Left lung (tissue), 4 donors: ENCODE measurements at regions not wholly inside any gene's neighbourhood (a gene's known extent, or its start where the extent isn't known, plus 50 kb on each side); places are given as distances from the start of the nearest gene placed in this dataset.
"Not testable (repeated sequence)": the region's sequence is repeated elsewhere in the genome, so short reads cannot be mapped to it uniquely, and the experiment has no call there.

ENCODE experiments used
- ATAC-seq: fragments of 200-7000 bp; cut with Tn5 transposase; one replicate; pipeline ENCODE4 v1.9.1; 2020; ENCODE audit warnings: moderate library complexity
- DNase-seq, 4 donors: peaks; one replicate each; pipeline ENCODE4 v3.0.0-alpha.2; 2013 to 2020
- H3K27ac ChIP-seq, 2 donors: fragments of 200-600 bp; sonication (generic) in 1 of 2; one replicate each; pipeline versions ENCODE4 v1.5.0 to v1.8.0; 2020 to 2021
- H3K27me3 ChIP-seq, 2 donors: fragments of 200-600 bp; sonication (generic) in 1 of 2; one replicate each; pipeline versions ENCODE4 v1.5.0 to v1.8.0; 2020 to 2021
- H3K36me3 ChIP-seq, 2 donors: fragments of 200-600 bp; sonication (generic) in 1 of 2; one replicate each; pipeline versions ENCODE4 v1.5.0 to v1.8.0; 2020 to 2021
- H3K4me1 ChIP-seq, 2 donors: fragments of 200-600 bp; one replicate each; pipeline ENCODE4 v1.8.0; 2021
- H3K4me3 ChIP-seq, 2 donors: fragments of 200-600 bp; sonication (generic) in 1 of 2; one replicate each; pipeline versions ENCODE4 v1.5.0 to v1.8.0; 2020 to 2021; ENCODE audit warnings: mild to moderate bottlenecking in 1 of 2
- H3K9me3 ChIP-seq, 2 donors: fragments of 200-600 bp; sonication (generic) in 1 of 2; one replicate each; pipeline versions ENCODE4 v1.5.0 to v1.8.0; 2020 to 2021
- intact Hi-C, 2 donors: fragments of 100-400 bp; cut with DNase I; formaldehyde crosslinking; loops; one replicate each; pipeline versions ENCODE4 v1.11.2 to v1.14.2; 2022
- TF ChIP-seq, protein P1 (sequence below), 2 donors: fragments of 200-600 bp; sonication (generic) in 1 of 2; IDR thresholded peaks; one replicate each; pipeline versions ENCODE4 v1.5.0 to v1.8.0; 2021; ENCODE audit warnings: antibody characterized with exemption in 2 of 2
- donor health status: DM: no; HTN: yes; CAD: no.
- donor health status: DM: no; HTN: no; CAD: no.

DNA sequence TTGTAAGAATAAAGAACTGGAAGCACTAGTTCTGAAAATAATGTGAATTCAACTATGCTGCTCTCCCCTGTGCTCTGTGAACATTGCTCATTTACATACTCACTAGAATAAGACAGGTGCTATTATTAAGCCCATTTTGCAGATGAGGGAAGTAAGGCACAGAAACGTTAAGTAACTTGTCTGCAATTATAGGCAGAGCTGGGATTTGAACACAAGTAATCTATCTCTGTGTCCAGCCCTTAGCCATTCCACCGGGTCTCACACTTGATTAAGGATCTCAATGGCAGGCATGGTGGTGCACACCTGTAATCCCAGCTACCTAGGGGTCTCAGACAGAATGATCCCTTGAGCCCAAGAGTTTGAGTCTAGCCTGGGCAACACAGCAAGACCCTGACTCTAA lies 357.7 kb downstream of the CD83 start:
- intact Hi-C loops, result no loop called here
- DNase-seq, result no peak
- TF ChIP-seq, protein P1, sequence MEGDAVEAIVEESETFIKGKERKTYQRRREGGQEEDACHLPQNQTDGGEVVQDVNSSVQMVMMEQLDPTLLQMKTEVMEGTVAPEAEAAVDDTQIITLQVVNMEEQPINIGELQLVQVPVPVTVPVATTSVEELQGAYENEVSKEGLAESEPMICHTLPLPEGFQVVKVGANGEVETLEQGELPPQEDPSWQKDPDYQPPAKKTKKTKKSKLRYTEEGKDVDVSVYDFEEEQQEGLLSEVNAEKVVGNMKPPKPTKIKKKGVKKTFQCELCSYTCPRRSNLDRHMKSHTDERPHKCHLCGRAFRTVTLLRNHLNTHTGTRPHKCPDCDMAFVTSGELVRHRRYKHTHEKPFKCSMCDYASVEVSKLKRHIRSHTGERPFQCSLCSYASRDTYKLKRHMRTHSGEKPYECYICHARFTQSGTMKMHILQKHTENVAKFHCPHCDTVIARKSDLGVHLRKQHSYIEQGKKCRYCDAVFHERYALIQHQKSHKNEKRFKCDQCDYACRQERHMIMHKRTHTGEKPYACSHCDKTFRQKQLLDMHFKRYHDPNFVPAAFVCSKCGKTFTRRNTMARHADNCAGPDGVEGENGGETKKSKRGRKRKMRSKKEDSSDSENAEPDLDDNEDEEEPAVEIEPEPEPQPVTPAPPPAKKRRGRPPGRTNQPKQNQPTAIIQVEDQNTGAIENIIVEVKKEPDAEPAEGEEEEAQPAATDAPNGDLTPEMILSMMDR (IDR thresholded peaks at IDR 0.05), result no peak
- no peak overlapping the region for H3K4me3 ChIP-seq
- H3K27me3 ChIP-seq, result peaks cover 0 to 16% of the 10 kb centered on the region in 2 donors
- no peak for ATAC-seq
- peaks cover 0 to 27% of the 10 kb centered on the region in 2 donors for H3K4me1 ChIP-seq
- H3K36me3 ChIP-seq, result no peaks in the 10 kb centered on the region
- H3K27ac ChIP-seq, result no peak overlapping the region
- no peaks in the 10 kb centered on the region for H3K9me3 ChIP-seq

DNA sequence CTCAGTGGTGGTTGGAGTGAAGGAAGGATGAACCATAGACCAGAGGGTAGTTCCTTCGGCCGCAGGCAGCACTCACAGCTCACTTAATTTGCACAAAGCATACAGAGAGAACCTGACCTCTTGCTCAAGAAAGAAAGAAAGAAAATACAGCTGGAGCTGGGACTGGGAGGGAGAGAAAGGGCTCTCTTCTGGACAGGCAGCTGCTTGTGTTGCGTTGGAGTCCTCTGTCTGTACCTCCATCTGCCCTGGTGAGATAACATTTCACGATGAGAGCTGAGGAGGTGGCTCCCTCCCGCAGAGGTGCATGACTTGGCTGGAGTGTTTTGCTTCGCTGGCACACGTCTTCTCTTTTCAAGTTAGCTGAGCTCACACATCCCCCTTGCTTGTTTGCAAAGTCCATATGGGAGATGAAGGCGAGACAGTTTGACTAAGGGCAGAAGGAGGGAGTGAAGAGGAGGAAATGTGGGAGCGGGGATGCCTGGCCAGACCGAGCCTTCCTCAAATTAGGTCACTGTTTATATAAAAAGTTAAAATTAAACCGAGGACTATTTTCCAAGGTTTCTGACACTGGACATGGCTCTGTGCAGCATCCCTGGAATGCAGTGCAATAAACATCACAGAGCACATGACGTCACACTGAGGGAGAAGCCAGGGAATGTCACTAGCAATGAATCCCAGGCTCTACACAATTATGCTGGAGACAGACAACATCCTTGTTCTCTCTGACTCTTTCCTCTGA lies 359.4 kb downstream of the CD83 start:
- intact Hi-C loops, result no loop called here
- Histone ChIP-seq H3K4me1 (peaks cover 0 to 27% of the 10 kb centered on the region in 2 donors), H3K9me3 (no peaks in the 10 kb centered on the region), H3K4me3 (no peak overlapping the region), H3K27me3 (peaks cover 0 to 16% of the 10 kb centered on the region in 2 donors), H3K36me3 (no peaks in the 10 kb centered on the region), H3K27ac (peak overlapping the region in 1 of 2 donors; percentile 59)
- ATAC-seq, result peak; percentile 79
- TF ChIP-seq, protein P1 (IDR thresholded peaks at IDR 0.05), result no peak
- DNase-seq, result peak in 2 of 4 donors; percentile 92 to 93

- intact Hi-C loops, result no loop called here
- ATAC-seq, result no peak
- no peaks in the 10 kb centered on the region for H3K9me3 ChIP-seq
- peaks cover 0 to 16% of the 10 kb centered on the region in 2 donors for H3K27me3 ChIP-seq
- DNase-seq, result no peak
- H3K4me1 ChIP-seq, result peaks cover 0 to 27% of the 10 kb centered on the region in 2 donors
- no peaks in the 10 kb centered on the region for H3K36me3 ChIP-seq
- H3K27ac ChIP-seq, result peak overlapping the region in 1 of 2 donors; percentile 59
- H3K4me3 ChIP-seq, result no peak overlapping the region
- TF ChIP-seq, protein P1 (IDR thresholded peaks at IDR 0.05), result no peak
Observed at GRCh38 chr6:14477559-14477958, 360.0 kb downstream of the CD83 start.

- intact Hi-C loops, result no loop called here
- Histone ChIP-seq H3K4me3 (no peak overlapping the region), H3K27ac (no peak overlapping the region), H3K9me3 (no peaks in the 10 kb centered on the region), H3K36me3 (no peaks in the 10 kb centered on the region), H3K4me1 (peaks cover 0 to 27% of the 10 kb centered on the region in 2 donors), H3K27me3 (peaks cover 0 to 16% of the 10 kb centered on the region in 2 donors)
- TF ChIP-seq, protein P1 (IDR thresholded peaks at IDR 0.05), result no peak
- DNase-seq, result peak in 1 of 4 donors; percentile 35
- ATAC-seq, result peak; percentile 33
Observed at GRCh38 chr6:14478381-14479225, 361.0 kb downstream of the CD83 start.

DNA sequence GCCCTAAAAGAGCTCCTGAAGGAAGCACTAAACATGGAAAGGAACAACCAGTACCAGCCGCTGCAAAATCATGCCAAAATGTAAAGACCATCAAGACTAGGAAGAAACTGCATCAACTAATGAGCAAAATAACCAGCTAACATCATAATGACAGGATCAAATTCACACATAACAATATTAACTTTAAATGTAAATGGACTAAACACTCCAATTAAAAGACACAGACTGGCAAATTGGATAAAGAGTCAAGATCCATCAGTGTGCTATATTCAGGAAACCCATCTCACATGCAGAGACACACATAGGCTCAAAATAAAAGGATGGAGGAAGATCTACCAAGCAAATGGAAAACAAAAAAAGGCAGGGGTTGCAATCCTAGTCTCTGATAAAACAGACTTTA lies 364.4 kb downstream of the CD83 start:
- H3K4me3 ChIP-seq, H3K27ac ChIP-seq, H3K27me3 ChIP-seq, ATAC-seq, DNase-seq, H3K36me3 ChIP-seq, intact Hi-C loops, H3K9me3 ChIP-seq: not testable (repeated sequence)
- peaks cover 0 to 26% of the 10 kb centered on the region in 2 donors for H3K4me1 ChIP-seq
